ENCODE measurements at regions not wholly inside any gene's neighbourhood (a gene's known extent, or its start where the extent isn't known, plus 50 kb on each side); places are given as distances from the start of the nearest gene placed in this dataset.

DNA sequence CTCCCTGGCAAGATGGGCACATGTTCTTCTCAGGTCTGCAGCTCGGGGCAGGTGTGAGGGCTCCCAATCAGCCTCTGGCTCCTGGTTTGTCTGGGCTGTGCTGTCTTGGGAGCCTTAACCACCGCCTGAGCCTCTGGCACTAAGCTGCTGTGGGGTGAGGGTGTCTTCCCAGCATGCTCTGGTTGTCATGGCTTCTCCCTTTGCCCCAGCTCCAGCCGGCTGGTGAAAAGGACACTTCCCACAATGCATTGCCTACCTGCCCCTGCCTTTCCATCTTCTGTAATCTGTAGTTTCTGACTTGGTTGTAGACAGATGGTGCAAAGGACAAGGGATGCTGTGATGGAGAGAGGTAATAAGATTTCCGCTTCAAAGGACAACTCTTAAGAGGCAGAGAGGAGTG, 295.3 kb downstream of the TLE3 start:
- no peak for DNase-seq
- H3K4me1 ChIP-seq (ENCODE audit: control insufficient read depth, insufficient read depth, low read length) = peaks cover 2% of the 10 kb centered on the region; the same call in 1 of the 2 replicates
- intact Hi-C loops (cut with micrococcal nuclease) (no loop called here), dilution Hi-C loops (cut with HindIII; ENCODE audit: low sequenced_read_pairs, unreplicated experiment) (no loop called here), in situ Hi-C loops (cut with MboI; ENCODE audit: low sequenced_read_pairs) (no loop called here)
- no peak overlapping the region for H3K9ac ChIP-seq (ENCODE audit: low read depth, low read length)
- H4K5ac ChIP-seq (ENCODE audit: low read depth, low read length) = no peak overlapping the region
- no peak overlapping the region for H2BK5ac ChIP-seq (ENCODE audit: low read depth, low read length, poor library complexity, severe bottlenecking)
- ATAC-seq (ENCODE audit: low read depth) = no peak
- no peak overlapping the region for H2BK20ac ChIP-seq (ENCODE audit: low read depth, low read length)
- no peak overlapping the region for H3K4me2 ChIP-seq (ENCODE audit: low read depth, low read length)
- no peak overlapping the region for H2AFZ ChIP-seq (replicated peaks; ENCODE audit: low read length, poor library complexity)
- no peak overlapping the region for H3K14ac ChIP-seq (replicated peaks; ENCODE audit: low read depth, low read length)
- ChIA-PET POLR2A (ENCODE audit: unreplicated experiment) (no interaction called here), CTCF (no interaction called here)
- H3K4me3 ChIP-seq (ENCODE audit: insufficient read depth, low read depth, low read length) = no peak overlapping the region
- no peak overlapping the region for H2AK9ac ChIP-seq (replicated peaks; ENCODE audit: low read depth, low read length, poor library complexity)
- H3K56ac ChIP-seq (ENCODE audit: extremely low read depth, insufficient read depth, low read length) = no peak overlapping the region
- H3K36me3 ChIP-seq (ENCODE audit: control insufficient read depth, insufficient read depth, low read length) = no peaks in the 10 kb centered on the region
- no CpG with 5 or more reads among the region's 4 CpGs for WGBS, 2 experiments (ENCODE audit: extremely low coverage in 2 of 2, insufficient read length in 1 of 2)
- H3K18ac ChIP-seq (ENCODE audit: low read depth, low read length) = no peak overlapping the region
- no TSS peak for BruUV-seq (replicated peaks)
- peaks cover 23% of the 10 kb centered on the region for H3K27me3 ChIP-seq (ENCODE audit: control insufficient read depth, insufficient read depth, low read length)
- peaks cover 7% of the 10 kb centered on the region; the same call in 1 of the 2 replicates for H3K9me1 ChIP-seq (ENCODE audit: insufficient read depth, low read length)
- no peak overlapping the region for H2AK5ac ChIP-seq (ENCODE audit: low read depth, low read length)
- no peaks in the 10 kb centered on the region for H3K9me3 ChIP-seq (ENCODE audit: control insufficient read depth, insufficient read depth, low read length)
- no peak overlapping the region for H3K4ac ChIP-seq (ENCODE audit: low read depth, low read length)
- H3K79me1 ChIP-seq (ENCODE audit: low read depth in 1 of 2, low read length in 2 of 2) = no peaks in the 10 kb centered on the region
- no peak overlapping the region for H4K91ac ChIP-seq (ENCODE audit: insufficient read depth, low read depth, low read length)
- H4K8ac ChIP-seq (ENCODE audit: low read depth in 2 of 2, low read length in 2 of 2) = no peak overlapping the region
- no peak overlapping the region for H3K27ac ChIP-seq (ENCODE audit: insufficient read depth, low read length)
- TF ChIP-seq CHD1 (IDR thresholded peaks at IDR 0.05; ENCODE audit: low read depth, low read length) (no peak), MAZ (IDR thresholded peaks at IDR 0.05; ENCODE audit: borderline replicate concordance, low read depth, low read length) (no peak), RCOR1 (IDR thresholded peaks at IDR 0.05; ENCODE audit: insufficient replicate concordance, low read length) (no peak), CTCF (conservative IDR thresholded peaks at IDR 0.05; ENCODE audit: low read depth, low read length) (no peak), CEBPB (IDR thresholded peaks at IDR 0.05; ENCODE audit: low read depth, low read length) (no peak), POLR2A (IDR thresholded peaks at IDR 0.05; ENCODE audit: low read depth, low read length) (no peak), SMC3 (IDR thresholded peaks at IDR 0.05; ENCODE audit: low read depth, low read length) (no peak), MXI1 (IDR thresholded peaks at IDR 0.05; ENCODE audit: borderline replicate concordance, low read depth, low read length) (no peak), MAFK (IDR thresholded peaks at IDR 0.05; ENCODE audit: low read depth, low read length) (no peak)
- TF ChIP-seq, protein P1, sequence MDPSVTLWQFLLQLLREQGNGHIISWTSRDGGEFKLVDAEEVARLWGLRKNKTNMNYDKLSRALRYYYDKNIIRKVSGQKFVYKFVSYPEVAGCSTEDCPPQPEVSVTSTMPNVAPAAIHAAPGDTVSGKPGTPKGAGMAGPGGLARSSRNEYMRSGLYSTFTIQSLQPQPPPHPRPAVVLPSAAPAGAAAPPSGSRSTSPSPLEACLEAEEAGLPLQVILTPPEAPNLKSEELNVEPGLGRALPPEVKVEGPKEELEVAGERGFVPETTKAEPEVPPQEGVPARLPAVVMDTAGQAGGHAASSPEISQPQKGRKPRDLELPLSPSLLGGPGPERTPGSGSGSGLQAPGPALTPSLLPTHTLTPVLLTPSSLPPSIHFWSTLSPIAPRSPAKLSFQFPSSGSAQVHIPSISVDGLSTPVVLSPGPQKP (IDR thresholded peaks at IDR 0.05; ENCODE audit: borderline replicate concordance, low read depth, low read length) = no peak
- H4K20me1 ChIP-seq (ENCODE audit: insufficient read depth, low read length) = no peaks in the 10 kb centered on the region
- no peak overlapping the region for H3K23ac ChIP-seq (ENCODE audit: low read depth, low read length)
- no peak overlapping the region for H2BK120ac ChIP-seq (ENCODE audit: low read depth, low read length)
- H2BK15ac ChIP-seq (ENCODE audit: low read depth, low read length) = no peak overlapping the region
